ENCODE measurements at regions not wholly inside any gene's neighbourhood (a gene's known extent, or its start where the extent isn't known, plus 50 kb on each side); places are given as distances from the start of the nearest gene placed in this dataset.

DNA sequence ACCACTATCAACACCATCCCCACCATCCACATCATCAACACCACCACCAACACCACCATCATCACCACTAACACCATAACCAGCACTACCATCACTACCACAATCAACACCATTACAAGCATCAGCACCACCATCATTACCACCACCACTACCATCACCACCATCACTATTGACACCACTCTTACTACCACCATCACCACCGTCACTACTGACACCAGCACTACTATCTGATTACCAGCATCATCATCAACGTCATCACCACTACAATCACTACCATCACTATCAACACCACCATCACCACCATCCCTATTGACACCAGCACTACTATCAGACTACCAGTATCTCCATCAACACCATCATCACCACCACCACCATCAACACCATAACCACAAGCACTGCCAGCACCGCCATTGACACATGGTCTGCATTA is 106.1 kb upstream of the RUNX3 start:
- H3K4me3 ChIP-seq (ENCODE audit: low read depth, low read length), result no peak overlapping the region
- no peak for DNase-seq (ENCODE audit: low read depth)
- TF ChIP-seq, protein P1, sequence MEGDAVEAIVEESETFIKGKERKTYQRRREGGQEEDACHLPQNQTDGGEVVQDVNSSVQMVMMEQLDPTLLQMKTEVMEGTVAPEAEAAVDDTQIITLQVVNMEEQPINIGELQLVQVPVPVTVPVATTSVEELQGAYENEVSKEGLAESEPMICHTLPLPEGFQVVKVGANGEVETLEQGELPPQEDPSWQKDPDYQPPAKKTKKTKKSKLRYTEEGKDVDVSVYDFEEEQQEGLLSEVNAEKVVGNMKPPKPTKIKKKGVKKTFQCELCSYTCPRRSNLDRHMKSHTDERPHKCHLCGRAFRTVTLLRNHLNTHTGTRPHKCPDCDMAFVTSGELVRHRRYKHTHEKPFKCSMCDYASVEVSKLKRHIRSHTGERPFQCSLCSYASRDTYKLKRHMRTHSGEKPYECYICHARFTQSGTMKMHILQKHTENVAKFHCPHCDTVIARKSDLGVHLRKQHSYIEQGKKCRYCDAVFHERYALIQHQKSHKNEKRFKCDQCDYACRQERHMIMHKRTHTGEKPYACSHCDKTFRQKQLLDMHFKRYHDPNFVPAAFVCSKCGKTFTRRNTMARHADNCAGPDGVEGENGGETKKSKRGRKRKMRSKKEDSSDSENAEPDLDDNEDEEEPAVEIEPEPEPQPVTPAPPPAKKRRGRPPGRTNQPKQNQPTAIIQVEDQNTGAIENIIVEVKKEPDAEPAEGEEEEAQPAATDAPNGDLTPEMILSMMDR (IDR thresholded peaks at IDR 0.05; ENCODE audit: insufficient read depth, low read length), result no peak

DNA sequence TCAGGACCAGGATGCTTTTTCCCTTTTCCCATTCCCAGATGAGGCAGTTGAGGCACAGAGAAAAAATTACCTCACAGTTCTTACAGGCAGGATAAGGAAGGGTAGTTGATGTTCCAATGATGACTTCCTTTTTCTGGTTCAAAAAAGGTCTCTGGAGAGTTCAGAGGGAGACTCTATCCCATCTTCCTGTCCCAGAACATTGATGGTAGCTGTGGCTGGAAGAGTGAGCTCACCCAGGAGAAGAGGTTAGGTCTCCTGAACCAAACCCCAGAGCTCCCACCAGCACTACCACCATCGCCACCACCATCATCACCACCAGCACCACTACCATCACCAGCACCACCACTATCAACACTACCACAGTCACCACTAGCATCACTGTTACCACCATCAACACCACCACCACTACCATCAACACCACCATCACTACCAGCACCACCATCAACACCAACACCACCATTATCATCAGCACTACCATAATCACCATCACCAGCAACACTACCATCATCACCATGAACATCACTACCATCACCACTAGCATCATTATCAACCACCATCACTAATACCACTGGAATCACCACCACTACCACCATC is 105.5 kb upstream of the RUNX3 start:
- TF ChIP-seq, protein P1 (IDR thresholded peaks at IDR 0.05; ENCODE audit: insufficient read depth, low read length), result no peak
- no peak for DNase-seq (ENCODE audit: low read depth)
- no peak overlapping the region for H3K4me3 ChIP-seq (ENCODE audit: low read depth, low read length)

DNA sequence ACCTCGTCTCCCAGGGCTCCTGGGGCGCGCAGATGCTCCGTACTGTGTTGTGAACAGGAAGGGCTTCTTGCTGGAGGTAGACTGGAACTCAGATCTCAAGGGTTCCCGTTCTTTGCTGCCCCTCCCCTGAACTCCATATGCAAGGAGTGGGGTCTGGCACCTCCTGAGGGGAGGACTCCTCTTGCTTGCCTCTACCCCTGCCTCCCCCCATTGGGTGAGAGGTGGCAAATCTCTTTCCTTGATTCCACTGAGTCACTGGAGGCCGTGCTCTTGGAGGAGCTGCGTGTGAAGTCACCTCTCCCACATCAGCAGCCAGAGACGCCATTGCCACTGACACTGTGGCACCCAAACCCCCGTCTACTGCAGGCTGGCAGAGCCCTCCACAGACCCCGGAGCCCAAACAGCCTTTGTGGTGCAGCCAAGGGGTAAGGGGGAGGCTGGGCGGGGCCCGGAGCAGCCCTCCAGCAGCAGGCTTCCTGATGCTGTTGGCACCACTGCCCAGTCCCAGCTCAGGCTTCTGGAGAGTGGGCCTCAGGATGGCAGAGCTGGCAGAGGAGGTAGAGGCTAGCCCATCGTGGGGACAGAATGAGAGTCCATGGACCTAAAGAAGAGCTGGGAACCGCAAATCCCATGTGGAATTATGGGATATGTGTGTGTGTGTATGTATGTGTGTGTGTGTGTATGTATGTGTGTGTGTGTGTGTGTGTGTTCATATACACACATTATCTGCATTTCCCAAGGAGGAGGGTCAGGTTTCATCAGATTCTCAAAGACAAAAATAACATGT is 104.9 kb upstream of the RUNX3 start:
- DNase-seq (ENCODE audit: low read depth), result no peak
- TF ChIP-seq, protein P1 (IDR thresholded peaks at IDR 0.05; ENCODE audit: insufficient read depth, low read length), result no peak
- H3K4me3 ChIP-seq (ENCODE audit: low read depth, low read length), result no peak overlapping the region

DNA sequence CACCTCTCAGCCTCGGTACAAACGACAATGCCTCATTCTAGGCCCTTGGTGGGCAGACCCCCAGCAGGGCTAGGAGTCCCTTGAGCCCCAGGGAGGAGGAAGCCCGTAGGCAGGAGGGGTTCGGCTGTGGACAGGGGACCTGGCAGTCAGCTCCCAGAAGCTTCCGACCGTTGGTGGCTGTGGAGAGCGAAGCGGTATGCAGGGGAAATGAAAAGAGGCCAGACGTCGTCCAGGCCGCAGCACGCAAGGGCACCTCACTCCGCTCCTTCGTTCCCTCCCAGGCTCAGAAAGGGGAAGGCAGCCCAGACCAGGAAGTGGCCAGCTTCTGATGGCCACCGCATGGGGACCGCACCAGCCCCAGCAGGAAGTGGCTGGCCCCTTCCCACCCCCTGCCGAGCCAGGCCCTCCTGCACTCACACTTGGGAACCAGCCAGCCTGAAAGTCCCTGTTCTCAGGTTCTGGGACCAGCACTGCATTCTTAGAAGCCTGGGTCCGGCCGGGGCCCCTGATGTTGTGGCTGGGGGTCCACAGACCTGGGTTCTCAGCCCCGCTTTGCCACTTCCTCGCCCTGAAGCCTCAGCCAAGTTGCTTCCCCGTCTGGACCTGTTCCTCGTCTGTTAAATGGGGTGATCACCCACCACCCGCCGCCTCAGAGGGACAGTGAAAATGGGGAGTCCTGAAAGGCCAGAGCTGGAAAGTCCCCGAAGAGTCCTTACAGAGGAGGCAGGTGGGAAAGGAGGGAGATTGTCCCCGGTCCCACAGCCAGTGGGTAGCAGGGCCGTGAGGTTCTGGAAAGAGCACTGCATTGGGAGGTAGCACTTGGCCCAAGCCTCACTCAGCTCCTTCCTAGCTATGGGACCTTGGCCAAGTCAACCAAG is 104.0 kb upstream of the RUNX3 start:
- TF ChIP-seq, protein P1 (IDR thresholded peaks at IDR 0.05; ENCODE audit: insufficient read depth, low read length), result no peak
- no peak overlapping the region for H3K4me3 ChIP-seq (ENCODE audit: low read depth, low read length)
- DNase-seq (ENCODE audit: low read depth), result no peak

DNA sequence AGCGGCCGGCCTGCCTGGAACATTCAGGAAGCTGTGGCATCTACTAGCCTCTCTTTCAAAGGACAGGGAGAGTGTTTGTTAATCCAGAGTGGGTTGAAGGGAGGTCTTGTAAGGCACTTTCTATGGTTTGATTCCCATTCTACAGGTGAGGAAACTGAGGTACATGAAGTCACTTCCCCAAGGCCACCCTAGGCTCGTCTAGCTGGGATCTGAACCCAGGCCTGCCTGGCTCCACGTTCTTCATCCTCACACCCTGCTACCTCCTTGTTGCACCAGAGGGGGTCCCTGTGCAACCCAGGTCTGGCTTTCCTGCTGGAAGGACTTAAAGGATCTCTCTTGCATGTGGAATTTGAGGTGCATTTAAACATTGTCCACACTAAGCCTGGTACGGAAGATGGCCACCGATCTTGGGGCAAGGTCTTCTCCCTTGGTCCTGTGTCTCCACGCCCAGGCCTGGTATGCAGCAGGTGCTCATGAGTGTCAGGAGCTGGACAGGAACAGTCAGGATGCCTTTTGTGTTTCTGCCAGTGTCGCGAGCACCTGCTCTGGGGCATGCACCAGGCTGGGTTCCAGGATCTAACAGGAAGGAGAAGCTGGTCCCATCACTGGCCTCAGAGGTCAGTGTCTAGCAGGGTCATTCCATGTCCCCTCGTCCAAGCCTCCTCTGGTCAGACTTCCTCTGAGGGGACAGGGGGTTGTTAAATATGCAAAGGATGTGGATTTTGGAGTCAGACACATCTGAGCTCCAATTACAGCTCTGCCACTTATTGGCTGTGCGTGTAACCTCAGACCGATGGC is 103.2 kb upstream of the RUNX3 start:
- TF ChIP-seq, protein P1 (IDR thresholded peaks at IDR 0.05; ENCODE audit: insufficient read depth, low read length), result no peak
- no peak overlapping the region for H3K4me3 ChIP-seq (ENCODE audit: low read depth, low read length)
- no peak for DNase-seq (ENCODE audit: low read depth)

Measured in fibroblast of the aortic adventitia (primary cell).